ENCODE measurements at regions not wholly inside any gene's neighbourhood (a gene's known extent, or its start where the extent isn't known, plus 50 kb on each side); places are given as distances from the start of the nearest gene placed in this dataset.

DNA sequence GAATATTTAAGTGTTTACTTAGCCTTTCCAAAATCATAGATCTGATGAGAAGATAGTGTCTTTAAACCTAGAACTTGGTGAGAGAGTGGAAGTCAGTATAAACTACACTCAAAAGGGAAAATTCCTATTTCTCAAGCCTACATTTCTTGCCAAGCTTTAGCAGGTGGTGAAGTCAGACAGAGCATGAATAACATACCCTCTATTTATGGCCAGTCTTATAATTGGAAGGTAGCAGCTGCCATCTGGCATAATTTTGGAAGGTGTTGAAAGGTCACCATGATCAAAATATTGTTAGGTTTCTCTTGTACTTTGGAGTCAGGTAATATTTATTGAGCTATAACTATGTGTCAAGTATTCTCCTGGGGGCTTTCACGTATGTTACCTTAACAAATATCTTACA lies 729.3 kb upstream of the KIF2B start:
- Mint-ChIP-seq H3K27me3 (no peaks in the 10 kb centered on the region), H3K4me3 (no peak overlapping the region)

GRCh38 chr17:53092072-53092471 lies 730.7 kb upstream of the KIF2B start:
- H3K27me3 Mint-ChIP-seq, result no peaks in the 10 kb centered on the region
- H3K27ac Mint-ChIP-seq, result no peak overlapping the region
- ATAC-seq, result no peak
- H3K4me1 Mint-ChIP-seq, result no peaks in the 10 kb centered on the region
- peaks cover 4% of the 10 kb centered on the region for H3K9me3 Mint-ChIP-seq
- no peaks in the 10 kb centered on the region for H3K36me3 Mint-ChIP-seq
- no peak overlapping the region for H3K4me3 Mint-ChIP-seq

More for the DNA sequence above, 729.3 kb upstream of the KIF2B start:
- Mint-ChIP-seq H3K4me1 (no peaks in the 10 kb centered on the region), H3K36me3 (no peaks in the 10 kb centered on the region), H3K9me3 (peaks cover 7% of the 10 kb centered on the region), H3K27ac (no peak overlapping the region)
- no peak for ATAC-seq

- H3K9me3 Mint-ChIP-seq, result peaks cover 8% of the 10 kb centered on the region
- no peak overlapping the region for H3K4me3 Mint-ChIP-seq
- no peak for ATAC-seq
- no peaks in the 10 kb centered on the region for H3K27me3 Mint-ChIP-seq
- no peaks in the 10 kb centered on the region for H3K4me1 Mint-ChIP-seq
- H3K36me3 Mint-ChIP-seq, result no peaks in the 10 kb centered on the region
- no peak overlapping the region for H3K27ac Mint-ChIP-seq
Measured at GRCh38 chr17:53090770-53091169, 732.0 kb upstream of the KIF2B start.

GRCh38 chr17:53088481-53088880 lies 734.2 kb upstream of the KIF2B start:
- Mint-ChIP-seq H3K4me3 (no peak overlapping the region), H3K9me3 (peaks cover 8% of the 10 kb centered on the region), H3K36me3 (no peaks in the 10 kb centered on the region), H3K27me3 (no peaks in the 10 kb centered on the region), H3K27ac (no peak overlapping the region), H3K4me1 (no peaks in the 10 kb centered on the region)
- no peak for ATAC-seq

DNA sequence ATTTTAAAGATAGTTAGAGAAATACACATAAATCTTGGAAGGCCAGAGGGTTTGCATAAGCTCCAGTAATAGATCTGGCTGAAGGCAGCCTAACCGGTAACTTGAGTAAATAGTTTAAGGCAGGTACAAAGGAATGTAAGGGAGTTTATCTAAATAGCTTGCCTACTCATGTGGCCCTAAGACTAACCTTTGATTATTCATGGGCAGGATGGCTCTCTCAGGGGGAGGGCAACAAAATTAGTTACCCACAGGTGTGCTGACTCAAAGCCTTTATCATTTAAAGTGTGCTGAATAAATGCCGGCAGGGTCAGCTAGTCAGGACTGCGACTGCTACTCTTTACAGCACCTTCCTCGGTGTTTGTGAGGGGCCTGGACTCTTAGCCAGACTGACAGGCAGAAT lies 761.3 kb upstream of the KIF2B start:
- no peaks in the 10 kb centered on the region for H3K36me3 Mint-ChIP-seq
- peaks cover 19% of the 10 kb centered on the region for H3K9me3 Mint-ChIP-seq
- no peaks in the 10 kb centered on the region for H3K4me1 Mint-ChIP-seq
- no peak overlapping the region for H3K4me3 Mint-ChIP-seq
- no peak for ATAC-seq
- no peaks in the 10 kb centered on the region for H3K27me3 Mint-ChIP-seq
- H3K27ac Mint-ChIP-seq, result no peak overlapping the region

GRCh38 chr17:53058031-53058430 lies 764.7 kb upstream of the KIF2B start:
- peaks cover 16% of the 10 kb centered on the region for H3K9me3 Mint-ChIP-seq
- no peaks in the 10 kb centered on the region for H3K4me1 Mint-ChIP-seq
- no peaks in the 10 kb centered on the region for H3K36me3 Mint-ChIP-seq
- no peaks in the 10 kb centered on the region for H3K27me3 Mint-ChIP-seq
- H3K4me3 Mint-ChIP-seq, result no peak overlapping the region
- no peak for ATAC-seq
- H3K27ac Mint-ChIP-seq, result no peak overlapping the region

DNA sequence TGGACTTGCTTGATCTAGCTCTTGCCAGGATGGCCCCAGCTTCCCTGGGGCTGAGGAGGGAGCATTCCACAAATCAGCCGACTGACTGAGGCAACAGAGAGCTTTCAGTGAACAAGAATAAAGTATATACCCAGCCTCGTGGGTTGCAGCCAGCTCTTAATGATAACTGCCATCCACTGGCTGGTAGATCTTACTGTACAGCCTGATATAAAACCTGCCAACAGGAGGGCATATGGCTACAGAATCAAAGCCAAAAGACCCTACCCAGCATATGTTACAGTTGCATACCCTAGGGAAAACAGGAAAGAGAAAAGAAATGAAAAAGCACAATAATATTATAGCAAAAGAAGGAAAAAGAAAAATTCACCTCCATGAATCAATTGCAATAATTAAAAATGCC lies 775.9 kb upstream of the KIF2B start:
- Mint-ChIP-seq H3K27me3 (no peaks in the 10 kb centered on the region), H3K4me1 (no peaks in the 10 kb centered on the region), H3K4me3 (no peak overlapping the region), H3K36me3 (no peaks in the 10 kb centered on the region), H3K9me3 (peaks cover 12% of the 10 kb centered on the region), H3K27ac (no peak overlapping the region)
- no peak for ATAC-seq

- Mint-ChIP-seq H3K27me3 (no peaks in the 10 kb centered on the region), H3K4me1 (no peaks in the 10 kb centered on the region), H3K9me3 (peaks cover 10% of the 10 kb centered on the region), H3K4me3 (no peak overlapping the region), H3K27ac (no peak overlapping the region), H3K36me3 (no peaks in the 10 kb centered on the region)
- no peak for ATAC-seq
Measured at GRCh38 chr17:53039981-53040380, 782.7 kb upstream of the KIF2B start.

GRCh38 chr17:53033297-53033696 lies 789.4 kb upstream of the KIF2B start:
- Mint-ChIP-seq H3K9me3 (peaks cover 20% of the 10 kb centered on the region), H3K27me3 (no peaks in the 10 kb centered on the region), H3K4me3 (no peak overlapping the region), H3K36me3 (no peaks in the 10 kb centered on the region), H3K4me1 (no peaks in the 10 kb centered on the region), H3K27ac (no peak overlapping the region)
- ATAC-seq, result no peak

DNA sequence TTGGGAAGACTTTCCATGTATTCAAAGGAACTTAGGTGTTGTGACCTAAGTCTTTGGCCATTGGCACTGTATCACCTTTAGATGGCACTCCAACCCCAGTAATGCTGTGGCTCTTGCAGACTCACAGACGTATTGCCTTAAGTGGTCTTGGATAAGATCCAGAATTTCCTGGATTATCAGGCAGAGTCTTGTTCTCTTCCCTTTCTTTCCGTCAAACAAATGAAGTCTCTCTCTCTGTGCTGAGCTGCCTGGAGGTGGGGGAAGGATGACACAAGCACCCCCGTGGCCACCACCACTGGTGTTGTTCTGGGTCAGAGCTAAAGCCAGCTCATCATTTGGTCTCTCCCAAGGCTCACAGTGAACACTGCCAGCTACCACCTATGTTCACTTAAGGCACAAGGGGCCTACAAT lies 789.9 kb upstream of the KIF2B start:
- Mint-ChIP-seq H3K9me3 (peaks cover 20% of the 10 kb centered on the region), H3K36me3 (no peaks in the 10 kb centered on the region), H3K4me3 (no peak overlapping the region), H3K27me3 (no peaks in the 10 kb centered on the region), H3K27ac (no peak overlapping the region), H3K4me1 (no peaks in the 10 kb centered on the region)
- no peak for ATAC-seq

GRCh38 chr17:53017227-53017626 lies 805.5 kb upstream of the KIF2B start:
- Mint-ChIP-seq H3K4me1 (no peaks in the 10 kb centered on the region), H3K36me3 (no peaks in the 10 kb centered on the region), H3K27me3 (no peaks in the 10 kb centered on the region), H3K9me3 (peaks cover 7% of the 10 kb centered on the region), H3K4me3 (no peak overlapping the region), H3K27ac (no peak overlapping the region)
- ATAC-seq, result no peak

DNA sequence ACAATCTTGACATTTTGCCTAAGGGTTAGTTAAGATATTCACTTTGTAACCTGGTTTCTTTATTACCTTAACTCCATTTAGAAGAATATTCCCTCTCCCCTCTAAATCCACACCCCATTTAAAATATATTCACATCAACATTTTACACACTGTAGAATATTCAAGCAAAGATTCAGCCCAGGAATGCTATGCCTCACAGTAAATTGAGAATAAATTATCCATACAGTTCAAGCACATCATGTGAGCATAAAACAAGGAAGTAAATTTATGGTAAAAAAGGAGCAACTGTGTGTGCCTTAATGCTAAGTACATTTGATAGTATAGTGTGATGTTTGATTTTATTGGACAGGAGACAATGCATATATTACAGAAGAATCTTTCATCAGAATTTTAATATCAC lies 806.6 kb upstream of the KIF2B start:
- Mint-ChIP-seq H3K9me3 (peaks cover 7% of the 10 kb centered on the region), H3K27me3 (no peaks in the 10 kb centered on the region), H3K4me3 (no peak overlapping the region), H3K27ac (no peak overlapping the region), H3K36me3 (no peaks in the 10 kb centered on the region), H3K4me1 (no peaks in the 10 kb centered on the region)
- no peak for ATAC-seq

- Mint-ChIP-seq H3K9me3 (no peaks in the 10 kb centered on the region), H3K27ac (no peak overlapping the region), H3K36me3 (no peaks in the 10 kb centered on the region), H3K27me3 (no peaks in the 10 kb centered on the region), H3K4me3 (no peak overlapping the region), H3K4me1 (no peaks in the 10 kb centered on the region)
- ATAC-seq, result no peak
Measured at GRCh38 chr17:53012364-53012763, 810.4 kb upstream of the KIF2B start.

- Mint-ChIP-seq H3K36me3 (no peaks in the 10 kb centered on the region), H3K27ac (no peak overlapping the region), H3K4me1 (no peaks in the 10 kb centered on the region), H3K27me3 (no peaks in the 10 kb centered on the region), H3K4me3 (no peak overlapping the region), H3K9me3 (peaks cover 9% of the 10 kb centered on the region)
- ATAC-seq, result no peak
Measured at GRCh38 chr17:53006006-53006405, 816.7 kb upstream of the KIF2B start.

DNA sequence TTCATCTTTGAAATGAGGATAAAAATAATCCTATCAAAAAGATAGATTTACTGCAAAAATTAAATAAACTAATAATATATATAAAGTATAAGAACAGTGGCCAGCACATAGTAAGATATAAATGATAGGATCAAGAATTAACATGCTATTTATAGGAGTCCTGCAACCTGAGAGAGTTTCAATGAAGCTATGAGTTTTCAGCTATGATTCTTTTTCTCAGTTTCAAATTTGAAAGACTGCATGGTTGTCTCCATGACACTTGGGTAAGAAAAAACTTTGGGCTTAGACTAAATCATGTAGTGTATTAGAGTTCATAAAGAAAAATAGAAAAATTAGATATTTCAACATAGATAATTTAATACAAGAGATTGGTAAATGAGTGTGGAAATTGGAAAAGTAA lies 817.8 kb upstream of the KIF2B start:
- no peak overlapping the region for H3K27ac Mint-ChIP-seq
- H3K9me3 Mint-ChIP-seq, result peaks cover 9% of the 10 kb centered on the region
- no peak overlapping the region for H3K4me3 Mint-ChIP-seq
- no peaks in the 10 kb centered on the region for H3K27me3 Mint-ChIP-seq
- no peaks in the 10 kb centered on the region for H3K36me3 Mint-ChIP-seq
- no peak for ATAC-seq
- H3K4me1 Mint-ChIP-seq, result no peaks in the 10 kb centered on the region

DNA sequence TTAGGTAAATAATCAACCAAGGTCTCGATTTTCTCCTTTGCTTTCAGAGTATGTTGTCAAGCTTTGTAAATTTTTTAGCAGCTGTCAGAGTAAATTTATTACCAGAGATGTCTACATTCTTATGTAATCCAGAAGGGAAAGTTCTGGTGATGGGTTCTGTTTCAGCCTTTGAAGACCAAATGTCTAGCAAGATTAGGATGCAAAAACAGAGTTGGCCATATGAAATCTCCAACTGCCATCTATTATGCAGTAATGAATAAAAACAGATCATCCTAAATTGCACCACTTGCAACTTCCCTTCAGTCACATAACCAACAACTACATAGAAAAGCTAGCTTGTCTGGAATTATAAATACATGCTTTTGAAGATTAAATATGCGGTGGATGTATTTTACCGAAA lies 826.8 kb upstream of the KIF2B start:
- Mint-ChIP-seq H3K4me1 (no peaks in the 10 kb centered on the region), H3K9me3 (peaks cover 2% of the 10 kb centered on the region), H3K36me3 (no peaks in the 10 kb centered on the region), H3K4me3 (no peak overlapping the region), H3K27me3 (no peaks in the 10 kb centered on the region), H3K27ac (no peak overlapping the region)
- ATAC-seq, result no peak

DNA sequence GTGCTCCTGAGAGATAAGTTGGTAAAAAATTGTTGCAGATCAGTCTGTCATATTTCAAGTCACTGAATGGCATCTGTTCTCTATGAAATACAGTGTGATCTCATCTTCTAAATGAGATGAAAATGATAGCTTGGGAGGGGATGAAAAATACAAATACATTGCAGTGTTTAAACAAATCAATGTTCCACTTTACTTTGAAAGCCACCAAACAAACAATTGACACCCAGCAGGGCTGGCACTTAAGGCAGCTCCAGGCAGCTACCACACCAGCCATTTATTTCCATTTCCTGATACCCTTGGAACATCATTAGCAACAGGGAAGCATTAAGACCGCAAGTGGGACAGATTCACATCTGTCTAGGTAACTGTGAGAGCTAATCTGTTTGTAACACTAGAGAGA lies 827.6 kb upstream of the KIF2B start:
- no peak for ATAC-seq

More for the DNA sequence above, 827.6 kb upstream of the KIF2B start:
- Mint-ChIP-seq H3K4me1 (no peaks in the 10 kb centered on the region), H3K9me3 (peaks cover 2% of the 10 kb centered on the region), H3K27ac (no peak overlapping the region), H3K4me3 (no peak overlapping the region), H3K27me3 (no peaks in the 10 kb centered on the region), H3K36me3 (no peaks in the 10 kb centered on the region)
